GM12875 (cell line): ENCODE measurements at regions not wholly inside any gene's neighbourhood (a gene's known extent, or its start where the extent isn't known, plus 50 kb on each side); places are given as distances from the start of the nearest gene placed in this dataset.

ENCODE experiments used
- H3K4me3 ChIP-seq: one replicate; pipeline ENCODE4 v1.5.1; 2011; ENCODE audit warnings: low read depth, low read length, control low read depth
- TF ChIP-seq, protein P1 (sequence below): IDR thresholded peaks from 2 replicates; pipeline ENCODE4 v1.5.1; 2011; ENCODE audit warnings: low read depth, mild to moderate bottlenecking, control low read depth, inconsistent platforms, low read length, moderate library complexity, borderline replicate concordance; ENCODE audit not compliant: insufficient read depth

DNA sequence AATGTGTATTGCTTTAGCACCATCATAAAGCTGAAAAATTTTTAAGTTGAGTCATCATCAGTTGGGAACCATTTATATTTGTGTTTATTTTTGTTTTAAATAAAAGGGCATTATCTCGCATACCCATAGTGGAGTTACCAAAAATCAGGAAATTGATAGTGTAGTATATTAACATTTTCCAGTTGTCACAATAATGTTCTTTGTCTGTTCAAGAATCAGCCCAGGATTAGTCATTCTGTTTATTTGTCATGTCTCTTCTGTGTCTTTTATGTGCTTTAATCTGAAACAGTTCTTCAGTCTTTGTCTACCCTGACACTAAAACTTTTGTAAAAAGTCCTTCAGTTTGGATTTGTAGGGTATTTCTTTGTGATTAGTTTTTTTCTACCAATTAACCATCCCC is 827.8 kb upstream of the ZWINT start:
- TF ChIP-seq, protein P1, sequence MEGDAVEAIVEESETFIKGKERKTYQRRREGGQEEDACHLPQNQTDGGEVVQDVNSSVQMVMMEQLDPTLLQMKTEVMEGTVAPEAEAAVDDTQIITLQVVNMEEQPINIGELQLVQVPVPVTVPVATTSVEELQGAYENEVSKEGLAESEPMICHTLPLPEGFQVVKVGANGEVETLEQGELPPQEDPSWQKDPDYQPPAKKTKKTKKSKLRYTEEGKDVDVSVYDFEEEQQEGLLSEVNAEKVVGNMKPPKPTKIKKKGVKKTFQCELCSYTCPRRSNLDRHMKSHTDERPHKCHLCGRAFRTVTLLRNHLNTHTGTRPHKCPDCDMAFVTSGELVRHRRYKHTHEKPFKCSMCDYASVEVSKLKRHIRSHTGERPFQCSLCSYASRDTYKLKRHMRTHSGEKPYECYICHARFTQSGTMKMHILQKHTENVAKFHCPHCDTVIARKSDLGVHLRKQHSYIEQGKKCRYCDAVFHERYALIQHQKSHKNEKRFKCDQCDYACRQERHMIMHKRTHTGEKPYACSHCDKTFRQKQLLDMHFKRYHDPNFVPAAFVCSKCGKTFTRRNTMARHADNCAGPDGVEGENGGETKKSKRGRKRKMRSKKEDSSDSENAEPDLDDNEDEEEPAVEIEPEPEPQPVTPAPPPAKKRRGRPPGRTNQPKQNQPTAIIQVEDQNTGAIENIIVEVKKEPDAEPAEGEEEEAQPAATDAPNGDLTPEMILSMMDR = no peak
- no peak overlapping the region for H3K4me3 ChIP-seq

DNA sequence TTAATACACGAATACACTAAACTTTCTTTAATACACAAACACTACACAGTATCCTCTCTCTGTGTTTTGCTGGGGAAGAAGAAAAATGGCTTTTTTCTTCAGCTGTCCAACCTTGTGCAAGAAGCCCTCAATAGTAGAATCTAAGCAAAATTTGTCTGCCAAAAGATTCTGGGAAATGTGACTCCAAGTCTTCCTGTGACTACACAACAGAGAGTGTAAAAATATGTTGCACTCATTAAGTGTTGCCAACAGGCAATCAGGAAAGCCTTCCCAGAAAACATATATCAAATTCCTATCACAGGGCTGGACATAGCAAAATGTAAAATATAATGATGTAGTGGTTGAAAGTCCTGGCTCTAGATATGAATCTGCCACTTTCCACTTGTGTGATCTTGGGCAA is 825.1 kb upstream of the ZWINT start:
- TF ChIP-seq, protein P1 = no peak
- H3K4me3 ChIP-seq = no peak overlapping the region

- TF ChIP-seq, protein P1 = no peak
- no peak overlapping the region for H3K4me3 ChIP-seq
Measured at GRCh38 chr10:57169597-57169996, 808.5 kb upstream of the ZWINT start.

DNA sequence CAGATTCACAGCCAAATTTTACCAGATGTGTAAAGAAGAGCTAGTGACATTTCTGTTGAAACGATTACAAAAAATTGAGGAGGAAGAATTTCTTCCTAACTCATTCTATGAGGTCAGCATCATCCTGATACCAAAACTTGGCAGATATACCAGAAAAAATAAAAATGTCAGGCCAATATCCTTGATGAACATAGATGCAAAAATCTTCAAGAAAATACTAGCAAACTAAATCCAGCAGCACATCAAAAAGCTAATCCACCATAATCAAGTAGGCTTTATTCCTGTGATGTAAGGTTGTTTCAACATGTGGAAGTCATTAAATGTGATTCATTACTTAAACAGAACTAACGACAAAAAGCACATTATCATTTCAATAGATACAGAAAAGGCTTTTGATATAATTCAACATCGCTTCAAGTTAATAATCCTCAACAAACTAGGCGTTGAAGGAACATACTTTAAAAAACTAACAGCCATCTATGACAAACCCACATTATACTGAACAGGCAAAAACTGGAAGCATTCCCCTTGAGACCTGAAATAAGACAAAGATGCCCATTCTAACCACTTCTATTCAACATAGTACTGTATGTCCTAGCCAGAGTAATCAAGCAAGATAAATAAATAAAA is 807.7 kb upstream of the ZWINT start:
- no peak overlapping the region for H3K4me3 ChIP-seq
- TF ChIP-seq, protein P1 = no peak

DNA sequence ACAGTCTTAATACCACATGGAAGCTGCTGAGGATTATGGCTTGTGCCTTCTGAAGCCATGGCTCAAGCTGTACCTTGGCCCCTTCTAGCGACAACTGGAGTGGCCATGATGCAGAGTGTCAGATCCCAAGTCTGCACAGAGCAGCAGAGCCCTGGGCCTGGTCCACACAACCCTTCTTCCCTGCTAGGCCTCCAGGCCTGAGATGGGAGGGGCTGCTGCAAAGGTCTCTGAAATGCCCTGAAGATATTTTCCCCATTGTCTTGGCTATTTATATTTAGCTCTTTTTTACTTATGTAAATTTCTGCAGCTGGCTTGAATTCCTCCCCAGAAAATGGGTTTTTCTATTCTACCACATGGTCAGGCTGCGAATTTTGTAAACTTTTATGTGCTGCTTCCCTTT is 804.6 kb upstream of the ZWINT start:
- H3K4me3 ChIP-seq = no peak overlapping the region
- TF ChIP-seq, protein P1 = no peak

DNA sequence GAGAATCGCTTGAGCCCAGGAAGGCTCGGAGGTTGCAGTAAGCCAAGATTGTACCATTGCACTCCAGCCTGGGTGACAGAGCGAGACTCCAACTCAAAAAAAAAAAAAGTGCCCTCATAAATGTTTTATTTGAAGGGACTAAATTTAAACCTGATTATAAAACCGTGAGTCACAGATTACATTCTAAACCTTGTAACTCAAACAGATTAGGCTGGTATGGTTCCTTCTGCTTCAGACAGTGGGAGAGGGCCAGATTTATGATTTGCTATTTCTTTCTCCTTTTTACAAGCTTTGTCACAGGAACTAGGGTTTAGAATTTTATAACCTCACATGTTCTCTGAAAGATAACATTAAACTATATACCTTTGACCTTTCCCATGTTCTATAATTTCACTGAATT is 801.2 kb upstream of the ZWINT start:
- H3K4me3 ChIP-seq = no peak overlapping the region
- TF ChIP-seq, protein P1 = no peak

DNA sequence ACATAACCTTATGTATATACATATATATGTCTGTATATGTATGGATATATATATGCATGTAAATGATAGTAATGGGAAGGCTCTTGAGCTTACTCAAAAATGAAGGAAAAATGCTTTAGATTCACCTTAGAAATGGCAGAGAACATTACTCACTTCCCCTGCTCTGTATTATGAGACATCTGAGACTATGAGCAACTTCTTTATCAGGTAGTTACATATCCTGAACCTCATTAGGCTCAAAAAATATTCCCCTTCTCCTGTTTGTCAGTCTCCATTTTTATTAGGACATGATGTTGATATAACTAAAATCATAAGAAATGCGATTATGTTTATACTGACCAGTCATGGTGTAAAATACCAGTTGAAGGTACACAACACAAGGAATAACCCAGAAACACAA is 800.1 kb upstream of the ZWINT start:
- TF ChIP-seq, protein P1 = no peak
- H3K4me3 ChIP-seq = no peak overlapping the region
